ENCODE measurements at regions not wholly inside any gene's neighbourhood (a gene's known extent, or its start where the extent isn't known, plus 50 kb on each side); places are given as distances from the start of the nearest gene placed in this dataset.
"Not testable (repeated sequence)": the region's sequence is repeated elsewhere in the genome, so short reads cannot be mapped to it uniquely, and the experiment has no call there.

GRCh38 chr6:145142958-145143357, 592.4 kb downstream of the EPM2A start:
- DNase-seq (ENCODE audit: low read depth), result no peak

- DNase-seq (ENCODE audit: low read depth), result no peak
Observed at GRCh38 chr6:145143379-145143778, 591.9 kb downstream of the EPM2A start.

GRCh38 chr6:145147559-145147958, 587.8 kb downstream of the EPM2A start:
- peak; percentile 70 for DNase-seq (ENCODE audit: low read depth)

- peak; percentile 89 for DNase-seq (ENCODE audit: low read depth)
Observed at GRCh38 chr6:145147981-145148749, 587.2 kb downstream of the EPM2A start.

- DNase-seq (ENCODE audit: low read depth), result no peak
Observed at GRCh38 chr6:145148776-145149175, 586.5 kb downstream of the EPM2A start.

- no peak for DNase-seq (ENCODE audit: low read depth)
Observed at GRCh38 chr6:145151624-145152023, 583.7 kb downstream of the EPM2A start.

GRCh38 chr6:145153495-145153894, 581.8 kb downstream of the EPM2A start:
- no peak for DNase-seq (ENCODE audit: low read depth)

GRCh38 chr6:145155411-145155810, 579.9 kb downstream of the EPM2A start:
- DNase-seq (ENCODE audit: low read depth), result peak; percentile 8

GRCh38 chr6:145155873-145156782, 579.2 kb downstream of the EPM2A start:
- peak; percentile 8 for DNase-seq (ENCODE audit: low read depth)

GRCh38 chr6:145158636-145159035, 576.7 kb downstream of the EPM2A start:
- not testable (repeated sequence) for DNase-seq (ENCODE audit: low read depth)

GRCh38 chr6:145159921-145160320, 575.4 kb downstream of the EPM2A start:
- no peak for DNase-seq (ENCODE audit: low read depth)

GRCh38 chr6:145161501-145161900, 573.8 kb downstream of the EPM2A start:
- no peak for DNase-seq (ENCODE audit: low read depth)

- no peak for DNase-seq (ENCODE audit: low read depth)
Observed at GRCh38 chr6:145169726-145170224, 565.5 kb downstream of the EPM2A start.

- DNase-seq (ENCODE audit: low read depth), result no peak
Observed at GRCh38 chr6:145175470-145175869, 559.9 kb downstream of the EPM2A start.

GRCh38 chr6:145178391-145178790, 556.9 kb downstream of the EPM2A start:
- no peak for DNase-seq (ENCODE audit: low read depth)

GRCh38 chr6:145187491-145188206, 547.7 kb downstream of the EPM2A start:
- DNase-seq (ENCODE audit: low read depth), result no peak

- no peak for DNase-seq (ENCODE audit: low read depth)
Observed at GRCh38 chr6:145189836-145190235, 545.5 kb downstream of the EPM2A start.

GRCh38 chr6:145194389-145194788, 540.9 kb downstream of the EPM2A start:
- no peak for DNase-seq (ENCODE audit: low read depth)

GRCh38 chr6:145199961-145200360, 535.4 kb downstream of the EPM2A start:
- DNase-seq (ENCODE audit: low read depth), result peak; percentile 15

GRCh38 chr6:145204301-145204700, 531.0 kb downstream of the EPM2A start:
- DNase-seq (ENCODE audit: low read depth), result no peak

- DNase-seq (ENCODE audit: low read depth), result no peak
Observed at GRCh38 chr6:145206247-145206907, 528.9 kb downstream of the EPM2A start.

Measured in HT1080 (cell line).